NCI-H2227 (cell line): ENCODE measurements at regions not wholly inside any gene's neighbourhood (a gene's known extent, or its start where the extent isn't known, plus 50 kb on each side); places are given as distances from the start of the nearest gene placed in this dataset.

ENCODE experiments used
- DNase-seq: peaks from one replicate; lab custom pipeline; 2025; ENCODE audit not compliant: unreplicated experiment; lab: John Stamatoyannopoulos, UW

GRCh38 chr6:149212206-149212605, 105.3 kb upstream of the TAB2 start:
- no peak for DNase-seq

- no peak for DNase-seq
These were observed 104.4 kb upstream of the TAB2 start for GRCh38 chr6:149212892-149213801.

- DNase-seq, result no peak
These were observed 103.7 kb upstream of the TAB2 start for GRCh38 chr6:149213829-149214228.

GRCh38 chr6:149216459-149216858, 101.1 kb upstream of the TAB2 start:
- no peak for DNase-seq

- no peak for DNase-seq
These were observed 100.0 kb upstream of the TAB2 start for GRCh38 chr6:149217466-149217888.

- DNase-seq, result no peak
These were observed 99.0 kb upstream of the TAB2 start for GRCh38 chr6:149218471-149218870.

GRCh38 chr6:149218915-149219314, 98.6 kb upstream of the TAB2 start:
- DNase-seq, result no peak

- DNase-seq, result peak; percentile 2
These were observed 96.4 kb upstream of the TAB2 start for GRCh38 chr6:149220882-149221773.

GRCh38 chr6:149221774-149222070, 95.8 kb upstream of the TAB2 start:
- no peak for DNase-seq

GRCh38 chr6:149223120-149223903, 94.2 kb upstream of the TAB2 start:
- peak; percentile 64 for DNase-seq

- peak; percentile 34 for DNase-seq
These were observed 93.6 kb upstream of the TAB2 start for GRCh38 chr6:149223904-149224351.

GRCh38 chr6:149224399-149224798, 93.1 kb upstream of the TAB2 start:
- DNase-seq, result no peak

GRCh38 chr6:149225370-149225769, 92.1 kb upstream of the TAB2 start:
- no peak for DNase-seq

GRCh38 chr6:149225946-149226345, 91.6 kb upstream of the TAB2 start:
- no peak for DNase-seq

GRCh38 chr6:149227796-149228195, 89.7 kb upstream of the TAB2 start:
- no peak for DNase-seq

- peak; percentile 18 for DNase-seq
These were observed 89.1 kb upstream of the TAB2 start for GRCh38 chr6:149228311-149228955.

GRCh38 chr6:149229096-149229495, 88.4 kb upstream of the TAB2 start:
- no peak for DNase-seq

GRCh38 chr6:149230712-149231460, 86.6 kb upstream of the TAB2 start:
- no peak for DNase-seq

- DNase-seq, result no peak
These were observed 85.7 kb upstream of the TAB2 start for GRCh38 chr6:149231778-149232177.
